OCI-LY1 (cell line): ENCODE measurements at regions not wholly inside any gene's neighbourhood (a gene's known extent, or its start where the extent isn't known, plus 50 kb on each side); places are given as distances from the start of the nearest gene placed in this dataset.
"Not testable (repeated sequence)": the region's sequence is repeated elsewhere in the genome, so short reads cannot be mapped to it uniquely, and the experiment has no call there.

ENCODE experiments used
- H2AFZ ChIP-seq: fragments of 200-600 bp; sonication (generic), shearing (Covaris generic); 2 replicates; pipeline ENCODE4 v1.6.0; 2014; ENCODE audit warnings: antibody characterized with exemption, mild to moderate bottlenecking, low read length
- H3F3A ChIP-seq: fragments of 200-600 bp; sonication (generic), shearing (Covaris generic); 2 replicates; pipeline ENCODE4 v1.6.0; 2014; ENCODE audit warnings: mild to moderate bottlenecking, antibody characterized with exemption, low read length, moderate library complexity; ENCODE audit not compliant: insufficient read depth
- H3K27ac ChIP-seq: fragments of 200-600 bp; sonication (generic); 2 replicates; pipeline ENCODE4 v1.5.1; 2014; ENCODE audit warnings: low read length, mixed run types, mild to moderate bottlenecking, low read depth; ENCODE audit not compliant: poor library complexity, severe bottlenecking
- H3K27me3 ChIP-seq: fragments of 200-600 bp; sonication (generic); 2 replicates; pipeline ENCODE4 v1.6.0; 2014; ENCODE audit warnings: antibody characterized with exemption, mild to moderate bottlenecking, low read length, moderate library complexity; ENCODE audit not compliant: insufficient read depth
- H3K36me3 ChIP-seq: fragments of 200-600 bp; sonication (generic); 2 replicates; pipeline ENCODE4 v1.6.1; 2014; ENCODE audit warnings: mild to moderate bottlenecking, antibody characterized with exemption, low read length, moderate library complexity, mixed read lengths; ENCODE audit not compliant: insufficient read depth
- H3K4me1 ChIP-seq: fragments of 200-600 bp; sonication (generic); 2 replicates; pipeline ENCODE4 v1.5.1; 2014; ENCODE audit warnings: mild to moderate bottlenecking, low read length, moderate library complexity; ENCODE audit not compliant: insufficient read depth, severe bottlenecking
- H3K4me2 ChIP-seq: fragments of 200-600 bp; sonication (generic), shearing (Covaris generic); 2 replicates; pipeline ENCODE4 v1.6.1; 2014; ENCODE audit warnings: low read length
- H3K4me3 ChIP-seq: fragments of 200-600 bp; sonication (generic); 2 replicates; pipeline ENCODE4 v1.5.1; 2014; ENCODE audit warnings: low read length, low read depth, mild to moderate bottlenecking, mixed read lengths; ENCODE audit not compliant: poor library complexity, severe bottlenecking
- H3K79me2 ChIP-seq: fragments of 200-600 bp; shearing (Covaris generic); 2 replicates; pipeline ENCODE4 v1.6.1; 2016; ENCODE audit warnings: mixed run types, low read length, mixed read lengths; ENCODE audit not compliant: insufficient read depth
- H3K9ac ChIP-seq: fragments of 200-600 bp; sonication (generic), shearing (Covaris generic); 2 replicates; pipeline ENCODE4 v1.6.1; 2014; ENCODE audit warnings: mild to moderate bottlenecking, low read length, mixed read lengths
- H3K9me2 ChIP-seq: fragments of 200-600 bp; sonication (generic), shearing (Covaris generic); 2 replicates; pipeline ENCODE4 v1.6.1; 2014; ENCODE audit warnings: low read depth, mild to moderate bottlenecking, low read length, mixed read lengths
- H3K9me3 ChIP-seq: fragments of 200-600 bp; shearing (Covaris generic); 2 replicates; pipeline ENCODE4 v1.6.1; 2014; ENCODE audit warnings: low read length, mixed read lengths
- H4K20me1 ChIP-seq: fragments of 200-600 bp; sonication (generic), shearing (Covaris generic); 2 replicates; pipeline ENCODE4 v1.6.0; 2016; ENCODE audit warnings: mild to moderate bottlenecking, low read length; ENCODE audit not compliant: insufficient read depth
- CTCF ChIP-seq: fragments of 200-600 bp; sonication (generic), shearing (Covaris generic); IDR thresholded peaks from 2 replicates; pipeline ENCODE4 v1.5.1; 2017; ENCODE audit warnings: mild to moderate bottlenecking, antibody characterized with exemption, low read length, moderate library complexity, mixed read lengths
- EZH2 ChIP-seq: fragments of 200-600 bp; sonication (generic), shearing (Covaris generic); IDR thresholded peaks from 2 replicates; pipeline ENCODE4 v1.8.0; 2017; ENCODE audit warnings: borderline replicate concordance, mixed run types, mild to moderate bottlenecking, antibody characterized with exemption, low read length, moderate library complexity, mixed read lengths

GRCh38 chr1:192493584-192493983 lies 82.0 kb upstream of the RGS1 start:
- Histone ChIP-seq H3K36me3 (no peaks in the 10 kb centered on the region), H4K20me1 (no peaks in the 10 kb centered on the region), H3K4me1 (peaks cover 7% of the 10 kb centered on the region), H3K27me3 (no peaks in the 10 kb centered on the region), H3K9me3 (no peaks in the 10 kb centered on the region), H2AFZ (no peak overlapping the region), H3F3A (no peaks in the 10 kb centered on the region), H3K79me2 (no peaks in the 10 kb centered on the region), H3K27ac (no peak overlapping the region), H3K9ac (no peak overlapping the region), H3K4me3 (no peak overlapping the region), H3K9me2 (no peaks in the 10 kb centered on the region), H3K4me2 (no peak overlapping the region)
- TF ChIP-seq EZH2 (no peak), CTCF (no peak)

DNA sequence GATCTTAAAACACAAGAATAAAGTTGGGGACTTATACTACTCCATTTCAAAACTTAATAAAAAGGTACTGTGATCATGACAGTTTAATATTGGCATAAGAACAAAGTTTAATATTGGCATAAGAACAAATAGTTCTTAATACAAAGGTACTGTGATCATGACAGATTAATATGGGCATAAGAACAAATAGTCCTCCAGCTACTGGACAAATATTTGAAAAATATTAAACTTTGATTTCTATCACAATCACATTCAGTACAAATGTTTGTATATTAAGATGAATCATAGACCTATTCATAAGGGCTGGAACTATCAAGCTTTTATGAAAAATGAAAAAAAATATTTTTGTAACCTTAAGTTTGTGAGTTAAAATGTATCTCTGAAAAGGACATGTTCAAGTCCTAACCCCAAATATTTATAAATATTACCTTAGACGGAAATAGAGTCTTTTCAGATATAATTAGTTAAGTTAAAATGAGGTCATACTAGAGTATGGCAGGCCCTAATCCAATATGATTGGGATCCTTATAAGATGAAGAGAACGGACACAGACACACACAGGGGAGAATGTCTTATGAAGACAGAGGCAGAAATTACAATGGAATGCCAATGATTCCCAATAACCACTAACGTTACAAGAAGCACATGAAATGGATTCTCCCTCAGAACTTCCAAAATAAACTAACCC lies 79.1 kb upstream of the RGS1 start:
- Histone ChIP-seq H3K4me1 (no peaks in the 10 kb centered on the region), H3K9ac (no peak overlapping the region), H3F3A (no peaks in the 10 kb centered on the region), H3K79me2 (no peaks in the 10 kb centered on the region), H3K9me3 (no peaks in the 10 kb centered on the region), H3K4me3 (no peak overlapping the region), H3K4me2 (no peak overlapping the region), H3K27ac (no peak overlapping the region), H3K36me3 (no peaks in the 10 kb centered on the region), H3K9me2 (no peaks in the 10 kb centered on the region), H3K27me3 (no peaks in the 10 kb centered on the region), H4K20me1 (no peaks in the 10 kb centered on the region), H2AFZ (no peak overlapping the region)
- TF ChIP-seq EZH2, result no peak
- no peak for TF ChIP-seq CTCF

DNA sequence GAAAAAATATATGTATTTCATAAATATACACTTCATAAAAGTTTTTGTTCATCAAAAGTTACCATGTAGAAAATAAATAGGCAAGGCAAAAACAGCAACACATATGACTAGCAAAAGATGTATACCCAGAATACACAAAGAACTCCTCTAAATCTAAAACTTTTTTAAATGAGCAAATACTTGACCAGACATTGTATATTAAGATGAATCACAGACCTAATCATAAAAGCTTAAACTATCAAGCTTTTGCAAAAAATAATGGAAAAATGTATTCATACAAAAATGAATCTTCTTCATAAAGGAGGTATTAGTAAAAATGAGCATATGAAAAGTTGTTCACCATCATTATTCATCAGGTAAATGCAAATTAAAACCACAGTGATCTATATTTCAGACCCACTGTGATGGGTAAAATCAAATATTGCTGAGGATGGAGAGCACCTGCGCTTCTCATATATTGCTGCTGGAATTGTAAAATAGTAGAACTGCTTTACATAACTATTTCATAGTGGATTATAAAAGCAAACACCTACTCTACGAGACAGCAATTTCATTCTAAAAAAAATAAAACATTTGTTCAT lies 78.3 kb upstream of the RGS1 start:
- H3K27me3 ChIP-seq, result no peaks in the 10 kb centered on the region
- no peaks in the 10 kb centered on the region for H3K79me2 ChIP-seq
- H3K27ac ChIP-seq, result no peak overlapping the region
- no peak overlapping the region for H3K4me2 ChIP-seq
- no peaks in the 10 kb centered on the region for H3K9me3 ChIP-seq
- H4K20me1 ChIP-seq, result no peaks in the 10 kb centered on the region
- H3K4me3 ChIP-seq, result no peak overlapping the region
- H3K4me1 ChIP-seq, result no peaks in the 10 kb centered on the region
- no peaks in the 10 kb centered on the region for H3K36me3 ChIP-seq
- no peak overlapping the region for H3K9ac ChIP-seq
- H2AFZ ChIP-seq, result no peak overlapping the region
- no peaks in the 10 kb centered on the region for H3K9me2 ChIP-seq
- no peaks in the 10 kb centered on the region for H3F3A ChIP-seq
- no peak for TF ChIP-seq EZH2
- TF ChIP-seq CTCF, result no peak

DNA sequence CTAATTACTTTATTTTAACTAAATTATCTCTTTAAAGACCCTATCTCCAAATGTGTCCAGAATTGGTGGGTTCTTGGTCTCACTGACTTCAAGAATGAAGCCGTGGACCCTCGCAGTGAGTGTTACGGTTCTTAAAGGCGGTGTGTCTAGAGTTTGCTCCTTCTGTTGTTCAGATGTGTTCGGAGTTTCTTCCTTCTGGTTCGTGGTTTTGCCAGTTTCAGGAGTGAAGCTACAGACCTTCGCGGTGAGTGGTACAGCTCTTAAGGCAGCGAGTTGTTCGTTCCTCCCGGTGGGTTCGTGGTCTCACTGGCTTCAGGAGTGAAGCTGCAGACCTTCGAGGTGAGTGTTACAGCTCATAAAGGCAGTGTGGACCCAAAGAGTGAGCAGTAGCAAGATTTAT lies 77.5 kb upstream of the RGS1 start:
- not testable (repeated sequence) for H3K9me2 ChIP-seq, H2AFZ ChIP-seq, H3K9me3 ChIP-seq, H3K27ac ChIP-seq, H3K4me2 ChIP-seq, H3K79me2 ChIP-seq, H4K20me1 ChIP-seq, H3K4me3 ChIP-seq, H3F3A ChIP-seq, H3K36me3 ChIP-seq, H3K27me3 ChIP-seq, H3K4me1 ChIP-seq, H3K9ac ChIP-seq

DNA sequence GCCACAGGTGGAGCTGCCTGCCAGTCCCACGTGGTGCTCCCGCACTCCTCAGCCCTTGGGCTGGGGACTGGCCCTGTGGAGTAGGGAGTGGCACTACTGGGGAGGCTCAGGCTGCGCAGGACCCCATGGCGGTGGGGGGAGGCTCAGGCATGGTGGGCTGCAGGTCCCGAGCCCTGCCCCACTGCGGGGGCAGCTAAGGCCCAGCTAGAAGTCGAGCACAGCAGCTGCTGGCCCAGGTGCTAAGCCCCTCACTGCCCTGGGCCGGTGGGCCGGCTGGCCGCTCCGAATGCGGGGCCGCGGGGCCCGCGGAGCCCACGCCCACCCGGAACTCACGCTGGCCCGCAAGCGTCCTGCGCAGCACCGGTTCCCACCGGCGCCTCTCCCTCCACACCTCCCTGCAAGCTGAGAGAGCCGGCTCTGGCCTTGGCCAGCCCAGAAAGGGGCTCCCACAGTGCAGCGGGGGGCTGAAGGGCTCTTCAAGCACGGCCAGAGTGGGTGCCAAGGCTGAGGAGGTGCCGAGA lies 76.5 kb upstream of the RGS1 start:
- not testable (repeated sequence) for H3K9me2 ChIP-seq

More for the DNA sequence above, 76.5 kb upstream of the RGS1 start:
- not testable (repeated sequence) for H3K36me3 ChIP-seq, H3K27me3 ChIP-seq, H4K20me1 ChIP-seq, H3K79me2 ChIP-seq, H3K9me3 ChIP-seq, H3K9ac ChIP-seq, H2AFZ ChIP-seq, H3F3A ChIP-seq, H3K4me1 ChIP-seq, H3K4me2 ChIP-seq, H3K27ac ChIP-seq, H3K4me3 ChIP-seq
